H1 (cell line): ENCODE measurements at regions not wholly inside any gene's neighbourhood (a gene's known extent, or its start where the extent isn't known, plus 50 kb on each side); places are given as distances from the start of the nearest gene placed in this dataset.

Experiments used
- CTCF ChIA-PET: fragments of 300-600 bp; sonication (Branson Sonifier 250); formaldehyde crosslinking; loops from one replicate; lab custom pipeline; 2021; ENCODE audit not compliant: partially characterized antibody; lab: Charles Lee
- POLR2A ChIA-PET: fragments of 300-600 bp; sonication (Branson Sonifier 250); formaldehyde crosslinking; loops from one replicate; lab custom pipeline; 2021; ENCODE audit warnings: inconsistent platforms; ENCODE audit not compliant: partially characterized antibody; lab: Charles Lee
- DNase-seq, 2 experiments: peaks; one replicate each; pipeline versions ENCODE4 v3.0.0 to v3.0.0-alpha.2; 2010 to 2022; ENCODE audit warnings: low spot score in 2 of 2, low read depth in 1 of 2, mixed read lengths in 1 of 2
- FAIRE-seq: peaks from 2 replicates; lab custom pipeline; 2011; peaks lifted over from hg19 to GRCh38; lab: Jason Lieb, UNC
- H2AFZ ChIP-seq: 2 replicates; pipeline ENCODE4 v1.8.1; 2012; ENCODE audit warnings: low read length, inconsistent platforms
- H2AK5ac ChIP-seq: 2 replicates; pipeline ENCODE4 v1.6.1; 2013; ENCODE audit warnings: low read depth, low read length
- H2BK120ac ChIP-seq: replicated peaks from 2 replicates; pipeline ENCODE3; 2013; ENCODE audit warnings: low read depth, low read length, inconsistent platforms
- H2BK12ac ChIP-seq: 2 replicates; pipeline ENCODE4 v1.6.1; 2013; ENCODE audit warnings: low read depth, low read length
- H2BK15ac ChIP-seq: 2 replicates; pipeline ENCODE4 v1.6.1; 2013; ENCODE audit warnings: low read length
- H2BK20ac ChIP-seq: 2 replicates; pipeline ENCODE4 v1.6.1; 2013; ENCODE audit warnings: low read length
- H2BK5ac ChIP-seq: 2 replicates; pipeline ENCODE4 v1.6.1; 2013; ENCODE audit warnings: low read depth, low read length
- H3K14ac ChIP-seq: 2 replicates; pipeline ENCODE4 v1.6.1; 2013; ENCODE audit warnings: inconsistent platforms; ENCODE audit not compliant: insufficient read length
- H3K18ac ChIP-seq: 2 replicates; pipeline ENCODE4 v1.6.1; 2013; ENCODE audit warnings: low read length; ENCODE audit errors: extremely low read depth
- H3K23ac ChIP-seq: 2 replicates; pipeline ENCODE4 v1.6.1; 2013; ENCODE audit warnings: inconsistent platforms; ENCODE audit not compliant: insufficient read length
- H3K23me2 ChIP-seq: 2 replicates; pipeline ENCODE4 v1.6.1; 2013; ENCODE audit warnings: low read depth, low read length
- H3K27ac ChIP-seq: 2 replicates; pipeline ENCODE4 v1.6.1; 2011; ENCODE audit warnings: low read depth, low read length, inconsistent platforms
- H3K27me3 ChIP-seq, 4 experiments: replicated peaks in 1 of 4; 1 replicate in 1 of 4; 2 replicates in 3 of 4; pipeline versions ENCODE4 v1.6.1 to v1.8.1; 2011 to 2013; ENCODE audit warnings: low read length in 3 of 4, mild to moderate bottlenecking in 3 of 4, inconsistent platforms in 2 of 4, mixed read lengths in 2 of 4, moderate library complexity in 1 of 4; ENCODE audit not compliant: control insufficient read depth in 3 of 4, insufficient read depth in 3 of 4; ENCODE audit errors: extremely low read depth in 1 of 4
- H3K36me3 ChIP-seq, 4 experiments: 2 replicates each; pipeline versions ENCODE4 v1.6.1 to v1.8.1; 2011 to 2013; ENCODE audit warnings: mild to moderate bottlenecking in 4 of 4, low read length in 3 of 4, moderate library complexity in 2 of 4, control low read depth in 1 of 4, inconsistent platforms in 1 of 4; ENCODE audit not compliant: insufficient read depth in 4 of 4, control insufficient read depth in 2 of 4
- H3K4ac ChIP-seq: replicated peaks from 2 replicates; pipeline ENCODE3; 2013; ENCODE audit warnings: low read length, low read depth, mixed read lengths, inconsistent platforms; ENCODE audit not compliant: insufficient read length
- H3K4me1 ChIP-seq, 4 experiments: replicated peaks in 1 of 4; 1 replicate in 1 of 4; 2 replicates in 3 of 4; pipeline versions ENCODE4 v1.6.1 to v1.8.1; 2011 to 2013; ENCODE audit warnings: low read length in 3 of 4, inconsistent platforms in 2 of 4, mixed read lengths in 1 of 4; ENCODE audit not compliant: insufficient read depth in 4 of 4, control insufficient read depth in 3 of 4
- H3K4me2 ChIP-seq, 2 experiments: 2 replicates each; pipeline versions ENCODE4 v1.6.1 to v1.8.1; 2011 to 2013; ENCODE audit warnings: low read depth in 2 of 2, low read length in 2 of 2, control low read depth in 1 of 2, inconsistent platforms in 1 of 2, mild to moderate bottlenecking in 1 of 2; ENCODE audit not compliant: insufficient read depth in 1 of 2
- H3K4me3 ChIP-seq, 4 experiments: fragments of 200-600, 300-600 bp in 1 of 4; sonication (generic), shearing (Covaris generic), sonication (Bioruptor Twin) in 1 of 4; 2 replicates each; pipeline versions ENCODE4 v1.5.1 to v1.8.1; 2011 to 2016; ENCODE audit warnings: low read length in 4 of 4, low read depth in 3 of 4, control low read depth in 2 of 4, inconsistent platforms in 2 of 4, mild to moderate bottlenecking in 2 of 4, mixed read lengths in 1 of 4, moderate library complexity in 1 of 4; ENCODE audit not compliant: insufficient read depth in 2 of 4; ENCODE audit errors: extremely low read depth in 1 of 4
- H3K56ac ChIP-seq: replicated peaks from 2 replicates; pipeline ENCODE3; 2013; ENCODE audit warnings: low read depth, mild to moderate bottlenecking, mixed read lengths, low read length, inconsistent platforms; ENCODE audit not compliant: insufficient read length
- H3K79me1 ChIP-seq: 2 replicates; pipeline ENCODE4 v1.6.1; 2013; ENCODE audit warnings: low read depth, low read length, control low read depth
- H3K79me2 ChIP-seq, 2 experiments: 2 replicates each; pipeline versions ENCODE4 v1.6.1 to v1.8.1; 2012 to 2013; ENCODE audit warnings: low read length in 2 of 2, mild to moderate bottlenecking in 2 of 2, inconsistent platforms in 1 of 2; ENCODE audit not compliant: insufficient read depth in 2 of 2, control insufficient read depth in 1 of 2
- H3K9ac ChIP-seq, 4 experiments: replicated peaks in 1 of 4; 1 replicate in 1 of 4; 2 replicates in 3 of 4; pipeline versions ENCODE4 v1.6.1 to v1.8.1; 2011 to 2013; ENCODE audit warnings: low read depth in 3 of 4, low read length in 3 of 4, control low read depth in 2 of 4, mild to moderate bottlenecking in 2 of 4, moderate library complexity in 2 of 4, inconsistent platforms in 1 of 4; ENCODE audit errors: extremely low read depth in 1 of 4
- H3K9me3 ChIP-seq, 2 experiments: 2 replicates each; pipeline versions ENCODE4 v1.6.1 to v1.8.1; 2012 to 2013; ENCODE audit warnings: mild to moderate bottlenecking in 2 of 2, moderate library complexity in 2 of 2, control low read depth in 1 of 2, inconsistent platforms in 1 of 2, low read depth in 1 of 2, low read length in 1 of 2, mixed read lengths in 1 of 2; ENCODE audit not compliant: insufficient read depth in 2 of 2
- H4K20me1 ChIP-seq, 2 experiments: replicated peaks in 1 of 2; 2 replicates each; pipeline versions ENCODE3 to v1.8.1; 2011 to 2013; ENCODE audit warnings: inconsistent platforms in 2 of 2, low read length in 2 of 2, mild to moderate bottlenecking in 1 of 2; ENCODE audit not compliant: insufficient read depth in 2 of 2, control insufficient read depth in 1 of 2
- H4K5ac ChIP-seq: 2 replicates; pipeline ENCODE4 v1.6.1; 2013; ENCODE audit warnings: low read length, low read depth, mixed read lengths, inconsistent platforms; ENCODE audit not compliant: insufficient read length
- H4K8ac ChIP-seq: 2 replicates; pipeline ENCODE4 v1.8.0; 2013; ENCODE audit warnings: mild to moderate bottlenecking, moderate library complexity, low read length, inconsistent platforms; ENCODE audit not compliant: insufficient read depth; ENCODE audit errors: extremely low read depth
- H4K91ac ChIP-seq: replicated peaks from 2 replicates; pipeline ENCODE3; 2013; ENCODE audit warnings: low read length, mixed read lengths, inconsistent platforms; ENCODE audit not compliant: insufficient read length
- ASH2L ChIP-seq: fragments of 200-600, 300-600 bp; sonication (generic); IDR thresholded peaks from one replicate; pipeline ENCODE4 v1.7.1; 2017; ENCODE audit warnings: low read length
- CHD2 ChIP-seq: IDR thresholded peaks from 2 replicates; pipeline ENCODE4 v1.6.1; 2012; ENCODE audit warnings: low read length, improper control_type of control experiment
- EZH2 ChIP-seq: fragments of 200-600 bp; sonication (generic); IDR thresholded peaks from 2 replicates; pipeline ENCODE4 v1.7.1; 2012; ENCODE audit warnings: low read depth, mild to moderate bottlenecking, moderate library complexity, low read length, inconsistent platforms; ENCODE audit not compliant: severe bottlenecking
- HDAC2 ChIP-seq, 2 experiments: fragments of 300-600 bp in 1 of 2; sonication (generic) in 1 of 2; IDR thresholded peaks; 2 replicates each; pipeline ENCODE4 v1.6.1; 2011 to 2012; ENCODE audit warnings: low read depth in 2 of 2, low read length in 2 of 2, mild to moderate bottlenecking in 2 of 2, moderate library complexity in 2 of 2, borderline replicate concordance in 1 of 2, inconsistent platforms in 1 of 2
- POLR2AphosphoS5 ChIP-seq: IDR thresholded peaks from 2 replicates; pipeline ENCODE4 v1.6.1; 2011; ENCODE audit warnings: low read depth, low read length
- POU5F1 ChIP-seq: IDR thresholded peaks from 2 replicates; pipeline ENCODE4 v1.6.1; 2011; ENCODE audit warnings: low read depth, mild to moderate bottlenecking, low read length, moderate library complexity
- RBBP5 ChIP-seq: IDR thresholded peaks from 2 replicates; pipeline ENCODE4 v1.7.1; 2012; ENCODE audit warnings: low read depth, mild to moderate bottlenecking, inconsistent platforms, low read length, moderate library complexity, borderline replicate concordance
- RXRA ChIP-seq: IDR thresholded peaks from 2 replicates; pipeline ENCODE4 v1.6.1; 2011; ENCODE audit warnings: low read depth, mild to moderate bottlenecking, low read length, moderate library complexity; ENCODE audit not compliant: insufficient read depth
- SRF ChIP-seq: IDR thresholded peaks from 2 replicates; pipeline ENCODE4 v1.6.1; 2011; ENCODE audit warnings: mild to moderate bottlenecking, low read depth, low read length, moderate library complexity
- TAF7 ChIP-seq: optimal IDR thresholded peaks from 2 replicates; pipeline ENCODE3; 2011; ENCODE audit warnings: low read depth, mild to moderate bottlenecking, inconsistent platforms, low read length, moderate library complexity, borderline replicate concordance
- YY1 ChIP-seq: IDR thresholded peaks from 2 replicates; pipeline ENCODE4 v1.6.1; 2011; ENCODE audit warnings: low read depth, mild to moderate bottlenecking, low read length
- WGBS, 2 experiments: shearing (Covaris generic) in 1 of 2; methylation state at CpG; one replicate each; pipeline versions ENCODE4 v1.1.6 to v1.1.7; 2013 to 2015; ENCODE audit warnings: low lambda C conversion rate in 2 of 2, mixed read lengths in 2 of 2, inconsistent platforms in 1 of 2, low coverage in 1 of 2, missing lambda C conversion rate in 1 of 2; ENCODE audit not compliant: insufficient replicate concordance in 2 of 2, insufficient coverage in 1 of 2, insufficient read length in 1 of 2; ENCODE audit errors: extremely low coverage in 1 of 2, missing lambda C conversion rate in 1 of 2; 5-methylcytosine and 5-hydroxymethylcytosine counted together
- TF ChIP-seq, protein P1 (sequence below): IDR thresholded peaks from 2 replicates; pipeline ENCODE4 v1.6.1; 2012; ENCODE audit warnings: inconsistent platforms

DNA sequence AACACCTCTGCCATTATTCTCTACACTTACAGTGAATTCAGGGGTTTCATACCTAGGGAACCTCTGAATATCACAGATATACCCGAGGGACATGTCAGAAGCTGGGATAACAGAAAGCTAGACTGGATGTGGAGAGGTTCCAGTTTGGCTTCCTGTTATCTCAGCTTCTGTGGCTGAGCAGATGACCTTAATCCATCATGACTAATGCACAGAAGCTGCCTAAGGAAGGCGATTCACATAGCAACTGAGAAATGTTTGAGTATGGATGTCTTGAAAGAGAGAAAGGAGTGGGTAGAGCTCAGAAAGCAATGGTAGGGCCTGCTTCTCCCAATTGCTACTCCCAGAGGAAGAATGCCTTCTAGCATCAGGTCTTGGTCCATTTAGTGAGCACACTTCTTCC, 187.6 kb downstream of the RMST start:
- H3K27me3 ChIP-seq = no peaks in the 10 kb centered on the region; a peak in 1 of 7 replicates
- no peaks in the 10 kb centered on the region for H3K79me2 ChIP-seq
- WGBS, 2 experiments = 93% methylated on average over 2 of the region's 2 CpGs; no CpG with 5 or more reads in 1 of the 2 experiments
- H3K36me3 ChIP-seq = no peaks in the 10 kb centered on the region; a peak in 1 of 8 replicates
- H3K4me2 ChIP-seq = no peak overlapping the region
- no peak overlapping the region for H3K27ac ChIP-seq
- no peak overlapping the region for H3K23ac ChIP-seq
- TF ChIP-seq RXRA (no peak), YY1 (no peak), SRF (no peak), EZH2 (no peak), TAF7 (no peak), RBBP5 (no peak), POU5F1 (no peak), CHD2 (no peak), POLR2AphosphoS5 (no peak), HDAC2 (IDR thresholded peaks at IDR 0.05; ENCODE audit: borderline replicate concordance in 1 of 2, low read depth in 2 of 2, low read length in 2 of 2) (no peak), ASH2L (no peak)
- TF ChIP-seq, protein P1, sequence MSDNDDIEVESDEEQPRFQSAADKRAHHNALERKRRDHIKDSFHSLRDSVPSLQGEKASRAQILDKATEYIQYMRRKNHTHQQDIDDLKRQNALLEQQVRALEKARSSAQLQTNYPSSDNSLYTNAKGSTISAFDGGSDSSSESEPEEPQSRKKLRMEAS = no peak
- no peak overlapping the region for H3K18ac ChIP-seq
- ChIA-PET POLR2A (no interaction called here), CTCF (no interaction called here)
- H3K4ac ChIP-seq = no peak overlapping the region
- H3K4me1 ChIP-seq = no peaks in the 10 kb centered on the region
- H3K23me2 ChIP-seq = no peaks in the 10 kb centered on the region
- no peak overlapping the region for H3K56ac ChIP-seq
- no peak overlapping the region for H3K9ac ChIP-seq
- no peak overlapping the region for H4K91ac ChIP-seq
- H3K9me3 ChIP-seq = peaks cover 15 to 17% of the 10 kb centered on the region in 2 experiments; a peak in 3 of 4 replicates
- no peak overlapping the region for H2BK5ac ChIP-seq
- no peak overlapping the region for H2BK15ac ChIP-seq
- H4K20me1 ChIP-seq = no peaks in the 10 kb centered on the region
- FAIRE-seq = no peak
- no peak overlapping the region for H4K8ac ChIP-seq
- no peak overlapping the region for H3K14ac ChIP-seq
- H3K79me1 ChIP-seq = no peaks in the 10 kb centered on the region
- H2BK120ac ChIP-seq = no peak overlapping the region
- H2AFZ ChIP-seq = no peak overlapping the region
- no peak overlapping the region for H2AK5ac ChIP-seq
- no peak overlapping the region for H3K4me3 ChIP-seq
- H2BK20ac ChIP-seq = no peak overlapping the region
- H2BK12ac ChIP-seq = no peak overlapping the region
- DNase-seq = no peak
- no peak overlapping the region for H4K5ac ChIP-seq
